Activated CD8-positive, alpha-beta T cell treated with anti-CD3 and anti-CD28 coated beads for 36 hours (primary cell): ENCODE measurements at regions not wholly inside any gene's neighbourhood (a gene's known extent, or its start where the extent isn't known, plus 50 kb on each side); places are given as distances from the start of the nearest gene placed in this dataset.

Experiments used
- ATAC-seq: fragments of 200-7000 bp; cut with Tn5 transposase; one replicate; pipeline ENCODE4 v1.10.0; 2021; ENCODE audit warnings: mild to moderate bottlenecking, moderate library complexity
- CTCF ChIA-PET: fragments of 350-600 bp; sonication (Branson Sonifier 250); formaldehyde crosslinking; loops from one replicate; lab custom pipeline; 2021; ENCODE audit warnings: antibody characterized with exemption; lab: Charles Lee
- POLR2A ChIA-PET: fragments of 350-600 bp; sonication (Branson Sonifier 250); formaldehyde crosslinking; loops from one replicate; lab custom pipeline; 2021; ENCODE audit warnings: antibody characterized with exemption; lab: Charles Lee
- DNase-seq: peaks from one replicate; pipeline ENCODE4 v3.0.0-alpha.2; 2020
- H3K27ac Mint-ChIP-seq: one replicate; pipeline ENCODE4 v1.8.0; 2021; ENCODE audit warnings: mild to moderate bottlenecking, mixed read lengths
- H3K27me3 Mint-ChIP-seq: one replicate; pipeline ENCODE4 v1.8.0; 2021; ENCODE audit warnings: mixed read lengths
- H3K36me3 Mint-ChIP-seq: one replicate; pipeline ENCODE4 v1.8.0; 2021; ENCODE audit warnings: low read depth, mixed read lengths
- H3K4me1 Mint-ChIP-seq: one replicate; pipeline ENCODE4 v1.8.0; 2021; ENCODE audit warnings: low read depth, mixed read lengths
- H3K4me3 Mint-ChIP-seq: one replicate; pipeline ENCODE4 v1.8.0; 2021; ENCODE audit warnings: mild to moderate bottlenecking, moderate library complexity, mixed read lengths
- H3K9me3 Mint-ChIP-seq: one replicate; pipeline ENCODE4 v1.8.0; 2021; ENCODE audit warnings: mixed read lengths
- CTCF ChIP-seq: fragments of 200-600 bp; IDR thresholded peaks from one replicate; pipeline ENCODE4 v1.8.0; 2022; ENCODE audit warnings: antibody characterized with exemption, mild to moderate bottlenecking
- intact Hi-C: fragments of 100-400 bp; cut with micrococcal nuclease; formaldehyde crosslinking; loops from one replicate; pipeline ENCODE4 v1.10.0; 2022

- Mint-ChIP-seq H3K9me3 (peaks cover 9% of the 10 kb centered on the region), H3K4me1 (no peaks in the 10 kb centered on the region), H3K4me3 (peak overlapping the region; percentile 26), H3K36me3 (no peaks in the 10 kb centered on the region), H3K27me3 (no peaks in the 10 kb centered on the region), H3K27ac (no peak overlapping the region)
- ChIA-PET POLR2A (no interaction called here), CTCF (interaction anchor here (0.6 kb wide), 1 partner anchor 359 kb away, joined by 3 read pairs; no protein-coding TSS in a partner anchor)
- no peak for DNase-seq
- no peak for TF ChIP-seq CTCF
- intact Hi-C loops = no loop called here
- ATAC-seq = no peak
These were observed 407.4 kb upstream of the AADAT start for GRCh38 chr4:170497112-170497511.

DNA sequence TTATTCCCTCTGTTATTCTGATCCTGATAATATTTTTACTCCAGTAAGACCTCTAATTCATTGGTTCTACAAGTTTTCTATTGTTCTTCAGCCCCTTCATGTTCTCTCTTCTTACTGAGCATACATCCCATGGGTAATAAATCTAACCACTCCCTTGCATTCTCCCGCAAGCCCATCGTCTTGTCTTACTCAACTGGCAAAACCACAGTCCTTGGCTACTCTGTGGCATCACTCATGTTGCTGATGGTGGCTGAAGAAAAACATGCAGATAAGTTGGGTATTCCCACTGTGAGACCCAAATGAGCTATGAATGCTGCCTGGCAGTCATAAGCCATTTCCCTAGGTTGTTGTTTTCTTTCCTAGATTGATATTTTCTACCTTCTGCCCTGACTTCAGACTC lies 402.2 kb upstream of the AADAT start:
- POLR2A ChIA-PET = no interaction called here
- TF ChIP-seq CTCF = no peak

DNA sequence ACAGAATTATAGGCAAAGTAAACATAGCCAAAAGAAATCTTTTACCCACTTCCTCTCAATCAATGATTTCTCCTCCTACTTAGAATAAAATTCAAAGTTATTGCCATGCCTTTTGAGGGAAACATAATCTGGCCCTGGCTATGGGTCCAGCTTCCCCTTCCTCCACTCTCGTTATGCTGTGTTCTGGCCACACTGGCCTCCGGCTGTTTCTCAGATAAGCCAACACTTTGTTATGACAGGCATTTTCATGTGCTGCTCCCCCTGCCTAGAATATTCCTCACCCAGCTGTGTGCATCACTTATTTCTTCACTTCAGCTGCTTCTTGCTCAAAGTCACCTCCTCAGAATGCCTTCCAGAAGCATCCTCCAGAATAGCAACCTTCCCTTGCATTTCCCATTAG lies 386.6 kb upstream of the AADAT start:
- ChIA-PET POLR2A (no interaction called here), CTCF (no interaction called here)
- DNase-seq = no peak
- no peak overlapping the region for H3K27ac Mint-ChIP-seq
- H3K4me1 Mint-ChIP-seq = no peaks in the 10 kb centered on the region
- no peak for TF ChIP-seq CTCF
- no peaks in the 10 kb centered on the region for H3K27me3 Mint-ChIP-seq
- no peak overlapping the region for H3K4me3 Mint-ChIP-seq
- H3K36me3 Mint-ChIP-seq = no peaks in the 10 kb centered on the region
- no peak for ATAC-seq
- no peaks in the 10 kb centered on the region for H3K9me3 Mint-ChIP-seq
- intact Hi-C loops = no loop called here

More for the DNA sequence above, 402.2 kb upstream of the AADAT start:
- intact Hi-C loops = no loop called here
- no peak overlapping the region for H3K4me3 Mint-ChIP-seq
- no peak for DNase-seq
- CTCF ChIA-PET = no interaction called here
- H3K9me3 Mint-ChIP-seq = peaks cover 6% of the 10 kb centered on the region
- H3K27me3 Mint-ChIP-seq = no peaks in the 10 kb centered on the region
- H3K36me3 Mint-ChIP-seq = no peaks in the 10 kb centered on the region
- no peak for ATAC-seq
- no peaks in the 10 kb centered on the region for H3K4me1 Mint-ChIP-seq
- H3K27ac Mint-ChIP-seq = no peak overlapping the region

DNA sequence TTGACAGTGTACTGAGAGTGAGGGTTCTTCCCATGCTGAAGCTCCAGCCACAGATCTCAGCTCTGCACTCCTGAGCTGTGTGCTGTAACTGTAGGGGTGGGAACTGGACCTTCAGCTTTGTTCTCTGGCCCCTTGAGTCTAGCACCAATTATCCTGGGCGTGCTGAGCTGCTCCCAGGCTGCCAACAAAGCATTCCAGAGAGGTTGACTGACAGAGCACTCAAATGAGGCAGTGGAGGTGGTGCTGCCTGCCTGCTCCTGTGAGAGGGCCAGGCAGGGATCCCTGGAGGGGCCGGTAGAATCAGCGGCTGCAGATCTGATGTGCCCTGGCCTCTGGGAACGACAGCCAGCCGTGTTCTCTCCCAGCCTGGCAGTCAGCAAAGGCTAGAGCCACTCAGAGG lies 375.7 kb upstream of the AADAT start:
- ChIA-PET POLR2A (no interaction called here), CTCF (no interaction called here)
- Mint-ChIP-seq H3K4me3 (no peak overlapping the region), H3K27me3 (no peaks in the 10 kb centered on the region), H3K36me3 (no peaks in the 10 kb centered on the region), H3K27ac (no peak overlapping the region), H3K4me1 (no peaks in the 10 kb centered on the region), H3K9me3 (peaks cover 3% of the 10 kb centered on the region)
- no peak for TF ChIP-seq CTCF
- ATAC-seq = no peak
- intact Hi-C loops = no loop called here
- no peak for DNase-seq

DNA sequence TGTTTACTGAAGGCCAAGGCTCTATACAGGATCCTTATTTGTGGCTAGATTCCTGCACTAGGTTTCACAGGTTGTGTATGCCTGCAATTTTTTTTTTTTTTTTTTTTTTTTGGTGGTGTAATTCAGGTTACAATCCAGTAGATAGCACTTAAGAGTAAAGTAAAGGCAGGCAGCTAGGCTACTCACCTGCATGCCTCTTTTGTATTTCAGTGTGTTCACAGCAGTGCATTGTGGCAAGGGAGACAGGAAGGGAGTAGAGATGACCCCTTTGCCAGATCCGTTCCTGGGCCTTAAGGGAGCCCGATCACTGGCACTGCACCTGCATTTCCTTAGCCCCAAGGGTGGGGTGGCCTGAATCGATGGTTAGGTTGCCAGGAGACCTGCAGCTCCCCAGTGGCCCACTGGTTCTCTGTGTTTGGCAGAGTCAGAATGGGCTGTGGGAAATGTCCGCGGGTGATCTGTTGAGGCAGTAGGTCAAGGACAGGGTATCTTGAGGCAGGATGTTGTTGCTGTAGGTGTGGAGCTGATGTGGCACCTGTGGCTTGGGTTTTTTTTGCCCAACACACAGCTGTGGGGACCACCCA lies 374.9 kb upstream of the AADAT start:
- Mint-ChIP-seq H3K4me1 (no peaks in the 10 kb centered on the region), H3K27me3 (no peaks in the 10 kb centered on the region), H3K27ac (no peak overlapping the region), H3K36me3 (no peaks in the 10 kb centered on the region), H3K4me3 (no peak overlapping the region), H3K9me3 (peaks cover 3% of the 10 kb centered on the region)
- intact Hi-C loops = no loop called here
- POLR2A ChIA-PET = no interaction called here
- no peak for TF ChIP-seq CTCF
- no peak for DNase-seq
- ATAC-seq = no peak
- CTCF ChIA-PET = no interaction called here
